Endometrium (tissue), 2 donors: ENCODE measurements at regions not wholly inside any gene's neighbourhood (a gene's known extent, or its start where the extent isn't known, plus 50 kb on each side); places are given as distances from the start of the nearest gene placed in this dataset.
"Not testable (repeated sequence)": the region's sequence is repeated elsewhere in the genome, so short reads cannot be mapped to it uniquely, and the experiment has no call there.

Experiments
- FAIRE-seq: peaks from 2 replicates; lab custom pipeline; 2012; peaks lifted over from hg19 to GRCh38; lab: Jason Lieb, UNC
- donor health status: control.
- donor health status: control.

DNA sequence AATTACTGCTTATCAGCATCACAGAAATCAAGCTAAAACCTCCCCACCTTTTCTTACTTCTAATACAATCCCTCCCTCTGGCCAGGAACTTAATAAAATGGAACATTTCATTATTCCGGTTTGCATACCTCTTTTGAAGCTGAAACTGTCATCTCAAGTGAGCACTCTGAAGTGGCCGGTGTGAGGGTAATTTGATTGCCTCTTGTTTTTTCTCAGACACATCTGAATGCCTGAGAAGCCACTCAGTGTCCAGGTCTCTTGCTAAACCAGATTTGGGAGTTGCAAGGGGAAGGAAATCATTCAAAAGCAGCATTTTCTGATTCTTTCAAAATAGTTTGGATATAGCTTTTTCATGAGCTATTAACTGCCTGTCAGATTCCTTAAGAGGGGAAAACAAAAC, 190.3 kb downstream of the C1D start:
- FAIRE-seq = no peak

DNA sequence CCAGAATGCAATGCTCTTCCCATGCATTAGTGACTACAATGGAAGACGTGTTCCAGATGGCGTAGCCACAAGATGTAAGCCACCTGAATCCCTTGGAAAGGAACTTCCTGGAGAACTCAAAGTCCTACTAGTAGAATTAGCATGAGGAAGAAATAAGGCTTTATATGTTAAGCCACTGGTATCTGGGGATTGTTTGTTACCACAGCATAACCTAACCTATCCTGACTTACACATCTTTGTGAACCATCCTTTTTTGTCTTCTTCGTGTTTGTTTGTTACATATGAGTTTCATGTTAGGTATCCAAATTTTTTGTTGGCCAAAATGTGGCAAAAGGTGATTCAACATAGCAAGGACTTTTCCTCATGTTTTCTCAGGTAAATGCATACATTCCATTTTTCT, 188.9 kb downstream of the C1D start:
- FAIRE-seq = no peak

DNA sequence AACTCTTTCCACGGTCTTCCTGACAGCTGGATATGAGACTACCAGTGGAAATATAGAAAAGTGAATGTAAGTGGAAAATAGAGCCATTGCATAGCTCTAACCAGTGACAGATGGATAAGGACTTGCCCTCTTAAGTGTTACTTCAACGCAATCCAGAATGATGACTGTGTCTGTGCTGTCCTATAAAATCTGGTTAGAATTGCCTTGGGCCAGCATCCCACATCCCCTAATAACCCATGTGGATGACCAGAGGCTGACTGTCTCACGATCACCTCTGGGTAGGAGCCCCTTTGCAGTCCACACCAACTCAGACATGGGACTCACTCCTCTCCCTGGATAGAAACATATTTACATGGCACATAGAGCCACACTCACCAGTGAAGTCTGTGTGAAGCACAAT, 186.6 kb downstream of the C1D start:
- FAIRE-seq = no peak

DNA sequence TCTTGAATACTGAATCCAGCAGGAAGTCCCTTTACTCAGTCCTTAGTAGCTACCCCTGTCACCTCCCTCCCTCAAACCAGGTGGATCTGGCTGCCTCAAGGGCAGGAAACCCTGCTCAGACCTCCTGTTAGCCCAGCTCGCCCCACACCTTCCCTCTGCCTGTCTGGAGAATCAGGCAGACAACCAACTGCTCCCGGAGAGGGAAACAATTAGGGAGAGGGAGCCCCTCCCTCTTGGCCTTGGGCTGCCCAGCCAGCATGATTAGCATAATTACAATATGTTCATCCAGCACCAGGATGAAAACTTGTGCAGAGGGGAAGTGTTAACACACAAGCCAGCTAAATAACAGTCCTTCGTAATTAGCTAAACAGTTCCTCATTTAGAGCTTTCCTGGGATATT, 185.5 kb downstream of the C1D start:
- no peak for FAIRE-seq

DNA sequence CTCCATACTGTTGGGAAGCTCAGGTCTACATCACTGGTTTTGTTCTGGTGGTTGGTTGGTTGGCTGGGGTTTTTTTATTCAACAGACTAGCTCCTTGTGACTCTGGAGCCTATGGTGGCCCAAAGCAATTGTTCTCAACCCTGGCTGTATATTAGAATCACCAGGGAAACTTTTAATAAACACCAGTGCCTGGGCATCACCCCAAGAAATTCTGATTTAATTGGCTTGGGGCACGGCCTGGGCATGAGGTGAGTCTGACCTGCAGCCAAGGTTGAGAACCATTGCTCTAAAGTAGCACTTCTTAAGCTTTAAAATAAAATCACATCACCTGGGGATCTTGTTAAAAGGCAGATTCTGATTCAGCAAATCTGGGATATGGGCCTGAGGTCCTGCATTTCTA, 184.1 kb downstream of the C1D start:
- FAIRE-seq = no peak

DNA sequence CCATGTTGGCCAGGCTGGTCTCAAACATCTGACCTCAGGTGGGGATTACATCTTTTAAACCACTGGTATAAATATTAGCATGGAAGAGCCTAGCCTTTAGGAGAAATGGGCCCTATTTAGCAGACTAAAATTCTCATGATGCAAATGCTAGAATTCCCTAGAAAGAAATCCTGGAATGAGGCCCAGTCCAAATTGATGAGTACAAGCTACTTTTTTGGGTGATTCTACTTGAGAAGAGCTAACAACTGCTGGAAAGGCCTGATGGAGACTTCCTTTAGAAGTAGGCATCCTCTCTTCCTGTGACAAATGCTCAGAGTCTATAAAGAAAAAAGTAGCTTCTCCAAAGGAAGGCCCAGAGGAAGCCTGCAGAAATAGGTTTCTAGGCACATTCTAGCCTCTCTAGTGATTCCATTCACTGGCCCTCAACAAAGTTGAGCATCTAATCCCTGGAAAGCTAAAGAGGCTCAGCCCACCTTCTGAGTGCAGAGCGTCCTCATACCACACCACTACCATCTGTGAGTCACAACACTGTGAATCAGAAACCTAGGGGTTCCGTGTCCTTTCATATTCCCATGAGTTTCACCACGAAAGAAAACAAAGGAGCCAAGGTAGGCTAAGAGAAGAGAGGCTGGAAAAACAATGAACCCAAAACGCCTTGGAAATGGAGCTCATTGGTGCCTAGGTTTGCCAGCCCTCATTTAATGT, 183.1 kb downstream of the C1D start:
- FAIRE-seq = no peak

DNA sequence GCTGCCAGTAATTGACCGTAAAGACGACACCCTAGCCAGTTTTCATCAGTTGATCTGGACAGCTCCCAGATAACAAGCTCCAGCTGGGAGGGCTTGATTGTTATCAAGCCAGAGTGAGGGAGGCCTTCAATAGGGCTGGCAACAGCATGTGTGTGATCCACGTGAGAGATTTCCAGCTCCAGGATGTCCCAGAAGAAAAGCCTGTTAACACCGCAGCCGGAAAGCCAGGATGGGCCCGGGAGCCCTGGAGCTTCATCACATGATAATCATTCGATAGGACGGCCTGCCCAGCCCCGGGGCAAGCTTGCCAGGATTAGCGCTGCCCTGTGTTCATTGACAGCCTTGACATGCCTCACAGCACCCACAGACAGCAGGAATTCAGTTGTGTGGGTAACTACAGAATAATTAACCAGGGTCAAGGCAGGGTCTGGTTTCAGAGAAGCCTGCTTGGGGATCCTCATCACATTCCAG, 182.5 kb downstream of the C1D start:
- FAIRE-seq = no peak

DNA sequence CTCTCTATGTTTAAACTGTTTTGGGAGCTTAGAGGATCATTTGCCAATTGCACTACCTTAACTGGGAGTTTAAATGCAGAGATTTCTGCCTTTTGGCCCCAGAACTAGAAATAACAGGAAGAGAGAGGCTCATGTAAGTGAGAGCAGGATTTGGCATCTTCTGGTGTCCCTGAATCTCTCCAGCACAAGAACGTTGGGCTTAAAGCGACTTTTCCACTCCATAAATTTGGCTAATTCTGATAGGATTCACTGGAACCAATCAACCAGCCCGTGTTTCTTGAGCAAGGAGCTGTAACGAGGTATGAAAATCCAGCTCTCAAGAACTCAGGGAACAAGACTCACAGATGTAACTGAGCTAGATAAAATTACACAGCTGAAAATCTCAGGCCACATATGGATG, 181.0 kb downstream of the C1D start:
- FAIRE-seq = no peak

DNA sequence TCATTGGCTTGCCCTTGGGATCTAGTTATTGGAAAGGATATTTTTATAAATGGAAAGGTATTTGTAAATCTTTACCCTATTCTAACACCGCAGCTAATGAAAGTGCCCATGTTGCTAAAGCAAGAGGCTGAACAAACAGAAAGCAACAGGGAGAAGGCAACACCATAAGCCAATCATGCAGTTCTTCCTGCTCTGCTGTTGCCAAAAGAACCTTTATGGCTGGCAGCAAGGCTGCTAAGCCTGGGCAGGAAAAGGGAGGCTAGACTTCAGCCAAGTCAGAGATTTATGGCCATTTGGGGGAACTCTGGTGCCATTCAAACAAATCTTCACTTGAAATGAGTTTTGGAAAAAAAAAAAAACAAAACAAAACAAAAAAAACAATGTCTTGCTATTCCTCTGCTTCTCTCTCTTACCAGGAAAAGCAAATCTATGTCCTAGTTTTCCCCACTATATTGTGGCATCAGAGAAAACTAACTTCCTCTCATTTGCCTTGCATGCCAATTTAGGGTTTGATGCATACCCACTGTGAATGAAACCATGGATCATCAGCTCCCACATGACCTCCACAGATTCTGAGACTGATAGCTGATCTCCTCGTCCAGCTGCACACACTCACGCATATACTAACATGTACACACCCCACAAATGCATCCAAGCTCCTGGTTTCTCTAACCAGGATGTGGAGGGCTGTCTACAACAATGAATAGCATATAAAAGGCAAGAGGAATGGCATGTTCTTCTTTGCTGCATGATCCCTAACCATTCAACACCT, 179.3 kb downstream of the C1D start:
- no peak for FAIRE-seq

DNA sequence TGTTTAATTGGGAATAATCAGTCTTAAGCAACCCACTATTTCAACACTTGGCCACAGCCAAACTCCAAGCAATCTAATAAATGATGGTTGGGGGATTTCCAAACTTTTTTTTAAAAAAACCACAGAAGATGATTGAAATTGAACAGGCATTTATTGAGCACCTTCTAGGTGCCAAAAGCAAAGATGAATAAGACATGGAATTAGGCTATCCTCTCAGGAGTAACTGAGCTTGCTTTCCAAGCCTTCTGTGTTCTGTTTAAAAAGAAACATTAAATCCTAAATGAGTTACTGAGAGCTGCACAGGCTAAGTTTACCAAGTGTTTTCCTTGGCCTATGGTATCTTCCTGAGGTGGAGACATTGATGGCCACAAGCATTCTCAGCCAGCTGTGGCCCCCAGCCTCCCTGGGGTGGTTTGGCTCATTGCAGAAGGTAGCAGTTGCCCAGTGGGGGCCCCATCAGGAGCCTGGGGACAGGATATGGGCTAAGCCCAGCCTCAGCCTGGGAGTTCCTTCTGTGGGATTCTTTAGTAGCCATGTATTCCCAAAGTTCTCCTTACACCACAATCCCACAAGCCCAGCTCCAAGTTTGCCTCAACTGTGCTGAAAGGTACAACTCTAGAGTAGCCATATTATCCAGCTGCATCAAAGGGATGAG, 174.3 kb downstream of the C1D start:
- no peak for FAIRE-seq

DNA sequence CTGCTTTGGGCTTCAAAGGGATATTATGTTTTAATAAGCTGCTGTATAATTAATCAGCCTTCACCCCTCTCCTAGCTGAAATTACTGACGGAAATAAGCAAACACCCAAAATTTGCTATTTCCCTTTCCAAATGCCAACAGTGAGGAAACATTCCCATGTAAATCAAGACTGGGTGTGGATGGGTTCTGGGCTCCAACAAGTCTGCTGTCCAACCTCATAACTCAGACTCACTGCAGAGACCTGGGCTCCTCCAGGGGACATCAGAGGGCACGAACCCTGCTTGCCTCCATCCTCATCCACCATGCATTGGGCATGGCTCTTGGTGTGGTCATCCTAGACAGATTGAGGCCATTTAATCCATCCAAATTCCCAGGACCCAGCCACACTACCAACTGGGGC, 173.7 kb downstream of the C1D start:
- FAIRE-seq = no peak

DNA sequence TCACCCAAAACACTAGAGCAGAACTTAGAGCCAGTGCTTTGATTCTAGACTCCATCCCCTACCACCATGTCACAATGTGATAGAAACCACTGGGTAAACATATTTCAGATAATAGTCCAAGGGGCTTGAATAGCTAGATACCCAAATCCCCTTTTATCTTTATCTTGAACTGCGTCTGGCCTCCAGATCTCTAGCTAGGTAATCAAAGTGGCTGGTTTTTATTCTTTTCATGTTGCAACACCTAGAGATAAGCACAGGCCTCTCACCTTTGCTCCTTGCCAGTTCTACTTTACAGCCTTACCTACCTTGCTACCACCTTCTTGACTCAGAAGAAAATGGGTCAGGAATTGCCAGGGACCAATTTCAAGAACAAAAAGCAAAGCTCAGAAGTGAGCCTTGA, 171.2 kb downstream of the C1D start:
- FAIRE-seq = no peak

DNA sequence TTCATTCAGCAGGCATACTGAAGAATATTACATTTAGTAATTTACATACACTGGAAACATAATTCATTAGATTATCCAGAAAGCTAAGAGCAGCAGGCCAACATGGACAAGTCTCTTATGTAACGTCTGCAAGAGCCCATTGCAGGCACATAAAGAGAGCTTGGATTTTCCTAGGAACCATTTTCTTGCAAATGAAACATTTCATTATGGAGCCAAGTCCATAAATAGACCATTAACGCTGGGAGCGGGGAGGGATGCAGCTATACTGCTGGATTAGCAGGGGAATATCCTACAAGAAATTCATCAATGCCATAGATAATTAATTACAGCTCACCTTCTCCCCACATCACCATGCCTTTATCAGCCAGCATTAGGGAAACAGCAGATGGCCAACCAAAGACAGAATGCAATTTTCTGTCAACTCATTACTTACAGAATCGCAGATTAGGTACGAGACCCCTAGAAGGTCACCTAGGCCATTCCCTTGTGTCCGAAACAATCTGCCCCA, 170.4 kb downstream of the C1D start:
- FAIRE-seq = no peak

DNA sequence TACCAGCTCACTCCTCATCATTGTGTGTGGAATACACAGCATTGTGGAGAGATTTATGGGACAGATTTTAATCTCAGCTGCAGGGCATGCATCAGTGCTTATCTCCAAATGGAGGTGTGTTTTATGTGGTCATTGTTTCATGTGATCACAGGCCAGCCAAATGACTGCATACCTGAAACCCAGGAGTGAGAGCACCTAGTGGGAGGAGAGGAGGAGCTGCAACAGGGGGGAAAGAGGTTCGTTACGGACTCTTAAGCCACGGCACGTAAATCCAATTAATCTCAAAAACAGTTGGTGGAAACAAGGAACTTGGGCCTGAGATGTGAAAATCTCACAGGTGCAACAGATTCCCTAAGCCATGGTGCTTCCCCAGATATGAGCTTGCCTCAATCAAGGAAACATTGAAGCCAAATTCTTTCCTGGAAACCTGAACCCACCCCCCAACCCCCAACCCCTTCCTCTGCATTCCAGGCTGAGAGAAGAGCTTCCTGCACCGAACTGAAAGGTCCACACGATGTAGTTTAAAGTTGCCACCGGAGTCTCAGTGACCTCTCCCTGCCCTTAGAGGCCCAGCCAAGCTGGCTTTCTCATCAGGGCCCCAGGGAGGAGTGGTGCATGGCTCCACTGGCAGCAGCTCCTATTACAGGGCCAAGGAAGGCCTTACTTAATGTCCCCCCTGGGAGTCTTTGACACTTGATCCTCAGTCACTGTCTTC, 167.4 kb downstream of the C1D start:
- no peak for FAIRE-seq

DNA sequence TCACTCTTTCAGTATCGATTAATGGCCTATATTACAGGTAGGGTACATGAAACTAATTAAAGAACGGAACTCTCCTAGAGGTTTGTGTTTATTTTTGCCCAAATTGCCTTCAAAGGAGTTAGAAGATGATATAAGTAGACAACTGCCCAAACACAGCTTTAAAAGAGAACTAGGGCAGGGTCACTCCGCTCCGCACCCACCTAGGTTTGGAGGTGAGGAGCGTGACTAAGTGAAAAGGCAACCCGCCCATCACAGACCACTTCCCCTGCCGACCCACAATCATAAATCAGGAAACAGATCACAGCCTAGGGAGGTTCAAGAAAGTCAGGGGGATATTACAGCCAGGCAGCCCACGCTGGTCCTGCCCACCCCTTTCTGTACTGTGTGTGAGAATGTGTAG, 166.7 kb downstream of the C1D start:
- FAIRE-seq = no peak

DNA sequence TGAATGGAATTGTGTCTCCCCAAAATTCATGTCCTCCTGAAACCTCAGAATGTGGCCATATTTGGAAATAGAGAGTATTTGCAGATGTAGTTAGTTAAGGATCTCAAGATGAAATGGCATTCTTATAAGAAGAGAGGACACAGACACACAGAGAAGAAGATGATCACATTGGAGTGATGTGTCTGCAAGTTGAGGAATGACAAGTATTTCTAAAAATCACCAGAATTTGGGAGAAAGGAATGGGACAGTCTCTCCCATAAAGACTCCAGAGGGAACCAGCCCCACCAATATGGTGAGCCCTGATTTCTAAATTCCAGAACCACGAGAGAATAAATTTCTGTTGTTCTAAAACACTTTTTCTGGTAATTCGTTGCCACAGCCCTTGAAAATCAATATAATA, 166.3 kb downstream of the C1D start:
- no peak for FAIRE-seq

DNA sequence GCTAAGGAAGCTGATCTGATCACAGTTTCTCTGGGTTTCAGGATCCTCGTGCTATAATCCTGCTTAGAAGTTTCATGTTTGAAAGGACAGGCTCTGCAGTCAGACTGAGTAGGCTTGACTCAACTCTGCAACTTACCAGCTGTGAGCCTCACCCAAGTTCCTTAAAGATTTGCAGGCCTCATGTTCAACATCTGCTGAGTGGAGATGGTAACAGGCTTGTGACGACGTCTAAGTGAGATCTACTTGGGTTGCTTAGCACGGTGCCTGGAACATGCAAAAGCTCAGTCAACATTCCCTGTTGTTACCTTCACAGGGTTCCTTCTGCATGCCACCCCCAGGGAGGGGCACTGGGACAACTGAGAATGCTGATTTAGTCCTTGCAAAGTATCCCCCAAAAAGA, 164.2 kb downstream of the C1D start:
- no peak for FAIRE-seq

DNA sequence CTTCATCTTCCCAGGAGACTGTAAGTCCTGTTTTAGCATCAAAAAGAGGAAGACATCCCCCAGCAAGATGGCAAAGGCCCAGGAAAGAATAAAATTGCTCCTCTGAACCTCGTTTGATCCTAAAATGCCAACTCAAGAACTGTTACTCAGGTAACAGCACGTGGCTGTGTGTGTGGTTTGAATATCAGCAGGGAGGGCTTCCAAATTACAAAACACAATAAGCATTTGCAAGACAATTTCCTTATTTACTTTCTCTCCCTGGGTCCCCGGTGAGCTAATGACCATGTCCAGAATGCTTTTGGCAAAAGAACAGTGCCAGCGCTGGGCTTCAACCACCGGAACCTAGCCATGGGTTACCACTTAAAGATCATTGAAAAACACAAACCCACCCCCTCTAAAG, 163.6 kb downstream of the C1D start:
- peak; percentile 37 for FAIRE-seq

DNA sequence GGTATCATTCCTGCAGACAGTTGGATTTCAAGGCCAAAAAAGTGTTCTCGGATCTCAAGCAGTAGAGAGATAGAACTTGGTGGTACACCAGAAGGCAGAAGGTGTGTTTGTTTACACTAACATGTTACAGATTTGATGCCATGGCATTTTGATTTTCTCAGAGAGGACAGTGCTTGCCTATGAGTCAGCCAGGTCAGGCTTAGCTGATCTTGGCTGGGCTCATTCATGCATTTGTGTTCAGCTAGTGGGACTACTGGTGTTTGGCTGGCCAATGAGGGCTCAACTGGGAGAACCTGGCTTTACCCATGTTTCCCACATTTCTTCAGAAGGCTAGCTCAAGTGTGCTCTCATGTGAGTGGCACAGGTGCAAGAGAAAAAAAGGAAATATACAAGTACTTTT, 162.0 kb downstream of the C1D start:
- no peak for FAIRE-seq

DNA sequence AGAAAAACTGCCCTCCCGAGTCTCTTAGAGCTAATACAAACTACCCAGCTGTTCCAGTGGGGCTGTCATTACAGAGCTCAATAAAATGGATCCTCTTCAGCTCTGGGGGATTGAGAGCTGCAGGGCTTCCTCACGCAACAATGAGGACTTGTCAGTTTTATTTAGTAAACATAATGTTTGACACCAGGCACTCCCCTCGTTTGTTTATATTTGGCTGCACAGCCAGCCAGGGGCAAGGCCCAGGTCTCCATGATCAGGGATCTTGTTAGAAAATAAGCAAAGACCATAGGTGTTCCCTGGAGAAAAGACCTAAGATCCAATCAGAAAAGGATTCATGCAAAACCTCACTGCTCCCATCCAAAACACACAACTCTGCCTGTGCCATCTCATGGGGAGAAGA, 158.2 kb downstream of the C1D start:
- no peak for FAIRE-seq

DNA sequence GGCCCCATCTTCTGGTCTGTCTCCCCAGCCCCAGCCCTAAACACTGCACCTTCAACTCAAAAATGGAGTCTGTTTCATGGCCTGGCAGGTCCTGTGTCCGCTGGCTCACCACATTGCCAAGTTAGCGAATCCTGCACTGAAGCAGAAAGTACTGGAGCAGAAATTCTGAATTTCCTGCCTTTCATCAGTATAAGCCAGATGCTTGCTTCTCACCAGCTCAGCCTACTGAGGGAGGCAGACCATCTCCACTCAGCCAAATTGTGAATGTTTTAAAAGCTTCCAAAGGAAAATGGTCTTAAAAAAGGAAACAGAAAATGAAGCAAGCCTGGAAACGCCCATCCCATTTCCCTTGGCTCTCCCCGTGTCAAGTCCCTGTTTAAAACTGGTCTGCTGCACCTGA, 157.8 kb downstream of the C1D start:
- FAIRE-seq = no peak

DNA sequence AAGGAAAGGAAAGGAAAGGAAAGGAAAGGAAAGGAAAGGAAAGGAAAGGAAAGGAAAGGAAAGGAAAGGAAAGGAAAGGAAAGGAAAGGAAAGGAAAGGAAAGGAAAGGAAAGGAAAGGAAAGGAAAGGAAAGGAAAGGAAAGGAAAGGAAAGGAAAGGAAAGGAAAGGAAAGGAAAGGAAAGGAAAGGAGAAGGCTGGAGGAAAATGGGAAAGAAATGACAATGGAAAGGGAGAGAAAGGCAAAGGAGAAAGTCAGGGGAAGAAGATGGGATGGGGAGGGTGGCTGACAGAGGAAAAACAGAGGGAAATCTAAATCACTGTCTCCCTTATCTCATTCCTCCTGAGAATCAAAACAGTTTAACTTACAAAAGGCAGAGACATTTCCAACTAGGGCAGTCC, 156.3 kb downstream of the C1D start:
- FAIRE-seq = not testable (repeated sequence)
